NT2/D1 (cell line): ENCODE measurements at regions not wholly inside any gene's neighbourhood (a gene's known extent, or its start where the extent isn't known, plus 50 kb on each side); places are given as distances from the start of the nearest gene placed in this dataset.

Source experiments
- DNase-seq: peaks from one replicate; pipeline ENCODE4 v3.0.0-alpha.2; 2011; ENCODE audit warnings: low read depth, low spot score
- H3K27me3 ChIP-seq: 2 replicates; pipeline ENCODE4 v1.6.0; 2011; ENCODE audit warnings: mild to moderate bottlenecking; ENCODE audit not compliant: insufficient read length, insufficient read depth
- H3K36me3 ChIP-seq: 2 replicates; pipeline ENCODE4 v1.6.1; 2011; ENCODE audit warnings: mild to moderate bottlenecking, low read length, mixed read lengths; ENCODE audit not compliant: insufficient read depth, insufficient read length
- H3K4me1 ChIP-seq: 2 replicates; pipeline ENCODE4 v1.5.1; 2011; ENCODE audit not compliant: insufficient read depth, insufficient read length
- H3K4me3 ChIP-seq: 2 replicates; pipeline ENCODE4 v1.5.1; 2011; ENCODE audit warnings: low read depth; ENCODE audit not compliant: insufficient read length
- H3K9ac ChIP-seq: 2 replicates; pipeline ENCODE4 v1.6.0; 2011; ENCODE audit warnings: low read depth; ENCODE audit not compliant: insufficient read length
- H3K9me3 ChIP-seq: 2 replicates; pipeline ENCODE4 v1.5.1; 2011; ENCODE audit warnings: mild to moderate bottlenecking, low read length; ENCODE audit not compliant: insufficient read depth
- SUZ12 ChIP-seq: IDR thresholded peaks from 2 replicates; pipeline ENCODE4 v1.6.1; 2011; ENCODE audit not compliant: insufficient read length, insufficient read depth; ENCODE audit errors: extremely low read depth
- YY1 ChIP-seq: IDR thresholded peaks from 2 replicates; pipeline ENCODE4 v1.6.1; 2011; ENCODE audit not compliant: insufficient read length, insufficient read depth
- ZNF274 ChIP-seq: IDR thresholded peaks from 2 replicates; pipeline ENCODE4 v1.6.1; 2011; ENCODE audit warnings: mild to moderate bottlenecking, low read depth, low read length

DNA sequence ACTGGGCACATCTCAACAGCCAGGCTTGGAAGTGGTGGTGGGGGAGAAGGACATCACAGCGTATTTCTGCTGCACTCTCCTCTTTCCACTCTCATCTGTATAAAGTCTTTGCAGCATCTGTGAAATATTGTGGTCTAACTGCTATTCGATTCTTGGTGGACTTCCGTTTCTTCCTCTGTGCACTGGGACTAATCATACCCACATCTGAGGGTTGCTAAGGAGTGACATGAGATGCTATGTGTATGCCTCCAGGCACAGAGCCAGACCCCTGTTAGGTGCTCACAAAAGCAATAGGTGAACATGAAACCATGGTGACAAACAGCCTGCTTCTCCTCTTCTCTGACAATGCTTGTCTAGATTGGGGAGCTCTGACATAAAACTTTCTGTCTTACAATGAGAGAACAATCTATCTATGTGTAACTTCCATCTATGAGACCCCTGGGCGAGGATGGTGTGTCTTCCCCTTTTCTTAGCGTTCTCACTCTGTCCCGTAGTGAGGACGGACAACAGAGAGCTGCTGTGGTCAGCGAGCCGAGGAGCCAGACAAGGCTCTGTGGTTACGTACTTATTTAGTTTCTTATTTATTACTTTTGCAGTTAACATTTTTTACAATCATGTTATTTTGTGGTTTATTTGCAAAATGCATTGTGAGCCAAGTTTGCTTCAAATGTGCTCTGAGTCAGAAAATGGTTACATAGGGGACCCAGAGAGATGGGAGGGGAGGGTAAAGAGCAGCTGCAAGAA, 196.7 kb upstream of the TPRG1 start:
- Histone ChIP-seq H3K4me1 (no peaks in the 10 kb centered on the region), H3K27me3 (no peaks in the 10 kb centered on the region), H3K9me3 (no peaks in the 10 kb centered on the region), H3K36me3 (no peaks in the 10 kb centered on the region), H3K4me3 (no peak overlapping the region), H3K9ac (no peak overlapping the region)
- DNase-seq: no peak
- TF ChIP-seq ZNF274 (no peak), YY1 (no peak), SUZ12 (no peak)

DNA sequence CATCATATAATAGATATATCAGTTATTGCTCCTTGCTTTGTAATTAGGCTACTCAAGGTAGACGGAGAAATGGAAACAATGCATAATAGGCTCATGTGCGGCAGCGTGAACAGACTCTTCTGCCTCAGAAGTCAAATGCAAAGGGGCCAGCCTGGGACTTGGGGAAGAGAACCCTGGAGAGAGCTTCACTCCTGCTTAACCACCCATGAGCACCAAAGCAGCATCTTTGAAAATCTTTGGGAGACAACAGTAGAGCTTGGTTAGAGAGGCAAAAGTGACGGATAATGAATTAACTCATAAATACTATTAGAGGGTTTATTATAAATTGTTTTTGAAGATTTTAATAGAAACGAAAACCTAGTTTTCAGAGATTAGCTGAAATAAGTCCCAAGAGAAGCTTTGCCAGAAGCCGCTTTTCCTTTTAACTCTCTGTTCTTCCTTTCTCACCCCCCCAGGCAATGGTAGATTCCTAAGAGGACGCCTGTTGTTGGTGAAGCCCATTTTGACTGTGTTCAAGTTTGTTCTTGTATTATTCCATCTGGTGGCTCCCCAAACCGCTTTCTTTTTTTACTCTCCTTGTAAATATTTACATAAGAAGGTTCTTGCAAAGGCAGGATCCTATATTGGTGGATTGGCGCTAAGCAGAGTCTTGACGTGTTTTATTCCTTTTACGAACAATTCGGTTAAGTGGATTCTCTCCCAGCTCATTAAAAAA, 196.0 kb upstream of the TPRG1 start:
- no peaks in the 10 kb centered on the region for H3K27me3 ChIP-seq
- no peak overlapping the region for H3K4me3 ChIP-seq
- no peaks in the 10 kb centered on the region for H3K9me3 ChIP-seq
- H3K9ac ChIP-seq: no peak overlapping the region
- no peak for DNase-seq
- H3K36me3 ChIP-seq: no peaks in the 10 kb centered on the region
- no peak for TF ChIP-seq SUZ12
- TF ChIP-seq ZNF274: no peak
- no peak for TF ChIP-seq YY1
- no peaks in the 10 kb centered on the region for H3K4me1 ChIP-seq

DNA sequence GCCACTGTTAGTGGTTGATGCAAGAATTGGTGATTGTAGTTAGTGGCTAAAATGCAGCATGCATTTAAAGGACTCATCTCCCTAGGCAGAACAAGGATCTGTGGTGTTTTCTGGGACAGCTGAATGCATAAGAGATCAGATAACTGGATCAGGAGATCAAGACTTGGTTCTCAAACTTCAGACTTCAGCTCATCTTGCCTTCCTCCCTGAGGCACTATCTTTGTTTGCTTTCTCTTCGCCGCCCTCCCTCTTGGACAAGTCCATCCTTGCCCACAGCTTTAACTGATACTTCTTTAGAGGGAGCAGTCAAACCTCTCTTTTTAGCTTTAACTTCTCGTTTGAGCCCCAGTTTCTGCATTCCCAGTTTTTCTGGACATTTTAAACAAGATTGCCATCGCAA, 195.4 kb upstream of the TPRG1 start:
- no peak for DNase-seq
- Histone ChIP-seq H3K27me3 (no peaks in the 10 kb centered on the region), H3K4me1 (no peaks in the 10 kb centered on the region), H3K4me3 (no peak overlapping the region), H3K9ac (no peak overlapping the region), H3K9me3 (no peaks in the 10 kb centered on the region), H3K36me3 (no peaks in the 10 kb centered on the region)
- TF ChIP-seq YY1: no peak
- TF ChIP-seq SUZ12: no peak
- no peak for TF ChIP-seq ZNF274

DNA sequence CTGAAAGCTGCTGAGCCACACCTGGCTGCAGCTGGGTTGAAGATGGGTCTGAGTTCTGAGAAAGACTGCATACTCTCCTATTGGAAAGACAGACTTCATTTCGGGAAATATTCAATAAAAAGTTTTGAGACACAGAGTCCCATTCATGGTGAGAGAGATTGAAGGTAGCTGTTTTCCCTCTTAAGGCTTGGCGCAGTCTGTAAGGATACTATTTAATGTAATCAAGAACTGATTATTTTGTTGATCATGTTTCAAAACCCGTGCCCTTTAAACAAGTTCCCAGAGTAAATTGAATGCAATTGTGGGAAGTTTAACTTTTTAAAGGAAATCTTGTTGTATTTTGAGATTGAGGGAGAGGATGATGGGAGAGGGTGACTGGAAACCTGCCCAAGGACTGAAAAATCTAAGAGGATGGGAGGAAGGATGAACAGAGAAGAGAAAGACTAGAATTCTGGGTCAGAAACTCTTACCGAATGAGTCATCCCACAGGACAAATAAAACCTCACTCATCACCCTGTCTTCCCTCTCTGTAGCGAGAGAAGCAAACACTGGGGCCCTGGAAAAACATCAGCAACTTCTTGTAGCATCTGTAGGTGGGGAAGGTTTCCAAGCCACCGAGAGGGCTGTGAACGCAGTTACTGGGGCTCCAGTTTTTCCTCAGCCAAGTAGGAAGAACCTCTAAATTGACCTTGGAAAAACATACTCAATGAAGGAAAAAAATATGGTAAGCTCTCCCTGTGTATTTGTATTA, 193.2 kb upstream of the TPRG1 start:
- H3K4me3 ChIP-seq: no peak overlapping the region
- H3K4me1 ChIP-seq: no peaks in the 10 kb centered on the region
- no peaks in the 10 kb centered on the region for H3K27me3 ChIP-seq
- no peak for TF ChIP-seq YY1
- no peak for TF ChIP-seq ZNF274
- no peak for TF ChIP-seq SUZ12
- H3K9me3 ChIP-seq: no peaks in the 10 kb centered on the region
- no peaks in the 10 kb centered on the region for H3K36me3 ChIP-seq
- DNase-seq: no peak
- H3K9ac ChIP-seq: no peak overlapping the region

DNA sequence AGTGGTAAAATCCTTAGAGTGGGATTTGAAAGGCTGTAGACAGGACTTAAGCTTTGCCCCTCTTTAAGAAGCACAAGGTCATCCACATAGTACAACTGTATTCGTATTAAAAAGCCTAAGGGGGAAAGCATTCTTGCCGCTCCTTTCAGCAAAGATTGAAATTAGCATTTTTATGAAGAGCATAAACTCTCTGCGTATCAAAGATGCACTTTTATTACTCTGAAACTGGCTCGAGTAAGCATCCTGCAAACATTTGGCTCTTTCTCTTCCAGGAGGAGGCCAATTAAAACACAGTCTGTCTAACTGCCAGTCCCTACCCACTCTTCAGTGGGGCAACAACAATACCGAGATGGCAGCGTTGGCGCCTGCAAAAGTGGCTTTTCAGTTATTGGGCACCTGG, 192.5 kb upstream of the TPRG1 start:
- H3K4me1 ChIP-seq: no peaks in the 10 kb centered on the region
- DNase-seq: no peak
- no peaks in the 10 kb centered on the region for H3K36me3 ChIP-seq
- no peak overlapping the region for H3K9ac ChIP-seq
- TF ChIP-seq SUZ12: no peak
- no peak for TF ChIP-seq YY1
- TF ChIP-seq ZNF274: no peak
- no peaks in the 10 kb centered on the region for H3K9me3 ChIP-seq
- H3K27me3 ChIP-seq: no peaks in the 10 kb centered on the region
- H3K4me3 ChIP-seq: no peak overlapping the region

DNA sequence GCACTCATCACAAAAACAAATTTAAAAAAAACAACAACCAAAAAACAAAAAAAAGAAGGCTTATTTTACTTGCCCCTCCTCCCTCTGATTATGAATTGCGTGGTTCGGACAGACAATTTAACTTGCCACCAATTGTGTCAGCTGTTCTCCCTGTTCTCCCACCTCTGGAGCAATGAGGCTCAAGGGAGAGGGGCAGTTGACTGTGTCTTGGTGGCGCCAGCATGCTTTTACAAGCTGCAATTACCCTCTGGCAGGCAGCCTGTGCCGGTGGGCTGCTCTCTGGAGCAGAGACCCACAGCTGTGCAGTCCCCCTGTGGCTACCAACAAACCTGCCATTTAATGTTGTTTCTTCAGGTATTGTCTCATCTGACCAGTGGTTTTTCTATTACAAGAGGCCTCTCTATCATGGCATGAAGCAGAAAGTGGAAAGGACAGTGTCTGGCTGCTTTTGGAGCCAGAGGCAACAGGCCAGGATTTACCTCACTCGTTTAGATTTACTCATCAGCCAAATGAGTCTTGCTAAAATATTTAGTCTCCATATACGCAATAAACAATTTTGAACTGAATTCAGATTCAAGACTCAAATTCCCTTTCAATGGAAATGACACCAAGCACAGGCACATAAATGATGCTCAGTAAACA, 192.0 kb upstream of the TPRG1 start:
- DNase-seq: no peak
- Histone ChIP-seq H3K27me3 (no peaks in the 10 kb centered on the region), H3K9ac (no peak overlapping the region), H3K36me3 (no peaks in the 10 kb centered on the region), H3K4me1 (no peaks in the 10 kb centered on the region), H3K9me3 (no peaks in the 10 kb centered on the region), H3K4me3 (no peak overlapping the region)
- TF ChIP-seq SUZ12 (no peak), ZNF274 (no peak), YY1 (no peak)
